GM12872 (cell line): ENCODE measurements at regions not wholly inside any gene's neighbourhood (a gene's known extent, or its start where the extent isn't known, plus 50 kb on each side); places are given as distances from the start of the nearest gene placed in this dataset.

Source experiments
- CTCF ChIP-seq: IDR thresholded peaks from 3 replicates; pipeline ENCODE4 v1.5.1; 2011; ENCODE audit warnings: low read depth, mild to moderate bottlenecking, low read length, moderate library complexity; ENCODE audit not compliant: insufficient read depth

GRCh38 chr1:168794057-168794456 lies 65.1 kb upstream of the DPT start:
- TF ChIP-seq CTCF, result no peak

- no peak for TF ChIP-seq CTCF
Observed at GRCh38 chr1:168795681-168796080, 66.7 kb upstream of the DPT start.

- TF ChIP-seq CTCF, result no peak
Observed at GRCh38 chr1:168799927-168800605, 71.1 kb upstream of the DPT start.

GRCh38 chr1:168801032-168801745 lies 72.2 kb upstream of the DPT start:
- no peak for TF ChIP-seq CTCF

GRCh38 chr1:168803806-168804510 lies 75.0 kb upstream of the DPT start:
- TF ChIP-seq CTCF, result no peak

GRCh38 chr1:168806952-168807351 lies 77.9 kb upstream of the DPT start:
- no peak for TF ChIP-seq CTCF

GRCh38 chr1:168811176-168811575 lies 82.2 kb upstream of the DPT start:
- TF ChIP-seq CTCF, result no peak
